C4-2B (cell line): ENCODE measurements at regions not wholly inside any gene's neighbourhood (a gene's known extent, or its start where the extent isn't known, plus 50 kb on each side); places are given as distances from the start of the nearest gene placed in this dataset.

Source experiments
- H3K27ac ChIP-seq: fragments of 450-650 bp; 2 replicates; pipeline ENCODE4 v1.5.1; 2017
- CTCF ChIP-seq: fragments of 450-650 bp; conservative IDR thresholded peaks from 2 replicates; pipeline ENCODE4 v1.5.1; 2017; ENCODE audit warnings: mild to moderate bottlenecking
- ZFX ChIP-seq: fragments of 450-650 bp; IDR thresholded peaks from 2 replicates; pipeline ENCODE4 v1.6.1; 2017

- no peak overlapping the region for H3K27ac ChIP-seq
- TF ChIP-seq ZFX (no peak), CTCF (no peak)
Observed at GRCh38 chrX:110425222-110426154, 66.8 kb downstream of the RTL9 start.

GRCh38 chrX:110426155-110426504 is 67.5 kb downstream of the RTL9 start:
- no peak overlapping the region for H3K27ac ChIP-seq
- no peak for TF ChIP-seq CTCF
- TF ChIP-seq ZFX: no peak

DNA sequence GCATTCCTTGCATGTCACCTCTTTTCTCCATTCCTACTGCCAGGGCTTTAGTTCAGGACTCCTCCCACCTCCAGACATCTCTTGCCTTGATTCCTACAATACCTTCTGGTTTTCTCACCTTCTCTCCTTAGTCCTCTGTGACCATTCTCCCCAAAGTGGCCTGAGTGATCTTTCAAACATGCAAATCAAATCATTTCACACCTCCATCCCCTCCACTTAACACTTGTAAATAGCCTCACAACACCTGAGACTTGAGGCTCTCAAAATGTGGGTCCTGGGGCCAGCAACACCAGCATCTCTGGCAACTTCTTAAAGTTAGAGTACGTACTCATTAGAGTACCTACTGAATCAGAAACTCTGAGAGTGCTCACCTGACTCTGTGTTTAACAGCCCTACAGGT is 68.4 kb downstream of the RTL9 start:
- TF ChIP-seq CTCF (no peak), ZFX (no peak)
- no peak overlapping the region for H3K27ac ChIP-seq

- TF ChIP-seq ZFX (no peak), CTCF (no peak)
- no peak overlapping the region for H3K27ac ChIP-seq
Observed at GRCh38 chrX:110428144-110428543, 69.5 kb downstream of the RTL9 start.

DNA sequence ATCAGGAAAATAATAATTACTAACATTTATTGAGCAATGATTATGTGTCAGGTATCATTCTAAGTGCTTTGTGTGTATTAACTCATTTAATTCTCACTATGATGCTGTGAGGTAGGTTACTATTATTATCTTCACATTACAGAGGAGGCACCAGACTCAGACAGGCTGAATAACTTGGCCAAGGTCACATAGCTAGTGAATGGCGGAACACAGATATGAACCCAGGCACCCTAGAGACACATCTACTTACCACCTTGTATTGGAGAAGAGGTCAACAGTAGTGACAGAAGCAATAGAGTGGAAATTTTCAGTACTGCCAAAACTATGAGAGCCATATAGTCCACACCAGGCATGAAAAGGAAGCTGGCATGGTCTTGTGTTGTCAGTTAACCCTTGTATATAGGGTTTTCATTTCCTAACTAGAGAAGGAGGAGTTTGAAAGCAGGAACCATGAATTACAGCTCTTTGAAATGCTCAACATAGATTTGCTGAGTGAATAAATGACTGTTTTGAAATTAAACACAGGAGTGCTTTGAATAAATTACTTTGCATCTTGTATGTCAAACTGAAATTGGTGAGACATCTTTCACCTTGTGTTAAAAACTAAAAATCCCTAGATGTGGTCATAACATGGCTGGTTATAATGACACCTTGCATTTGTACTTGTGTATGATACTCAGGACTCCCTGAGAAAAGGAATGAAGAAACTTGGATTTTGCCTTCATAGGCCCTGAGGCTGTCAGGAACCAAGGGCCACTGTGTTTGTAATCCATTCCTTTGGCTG is 71.8 kb downstream of the RTL9 start:
- H3K27ac ChIP-seq: no peak overlapping the region
- TF ChIP-seq CTCF (no peak), ZFX (no peak)

DNA sequence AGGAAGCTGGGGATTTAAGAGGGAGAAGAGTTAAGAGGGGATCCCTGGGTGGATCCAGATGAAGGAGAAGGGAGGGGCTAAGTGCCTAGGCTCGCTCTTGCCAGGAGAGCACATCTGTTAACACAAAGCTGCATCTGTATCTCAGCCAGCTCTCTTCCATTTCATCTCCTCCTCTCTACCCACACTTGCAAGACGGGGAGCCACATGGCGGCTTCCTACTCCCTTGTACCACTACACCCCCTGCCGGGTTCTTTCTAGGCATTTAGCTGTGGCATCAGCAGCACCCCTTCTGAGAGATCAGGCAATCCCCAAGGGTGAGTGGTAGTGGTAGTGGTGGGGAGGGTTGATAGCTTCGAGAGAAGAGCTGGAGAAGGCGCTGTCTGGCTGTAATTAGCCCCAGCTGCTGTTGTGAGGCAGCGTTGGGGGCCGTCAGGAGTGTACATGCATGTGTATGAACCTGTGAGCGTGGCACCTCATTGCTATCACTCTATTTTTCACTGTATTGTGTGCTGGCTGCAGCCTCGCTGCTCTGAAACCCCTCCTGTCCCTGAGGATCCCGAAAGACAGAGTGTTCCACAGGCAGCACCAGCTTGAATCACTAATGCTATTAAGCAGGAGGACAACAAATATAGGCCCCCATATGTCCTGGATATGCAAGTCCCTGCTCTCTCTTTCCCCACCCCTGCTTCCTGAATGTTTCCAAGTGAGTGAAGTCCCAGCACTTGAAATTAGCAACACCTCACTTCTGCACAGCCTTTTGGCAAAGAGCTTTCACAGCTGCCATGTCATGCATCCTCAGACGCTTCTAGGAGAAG is 73.7 kb downstream of the RTL9 start:
- H3K27ac ChIP-seq: no peak overlapping the region
- no peak for TF ChIP-seq CTCF
- TF ChIP-seq ZFX: no peak
